Transverse colon (tissue), 4 donors: ENCODE measurements at regions not wholly inside any gene's neighbourhood (a gene's known extent, or its start where the extent isn't known, plus 50 kb on each side); places are given as distances from the start of the nearest gene placed in this dataset.

Source experiments
- DNase-seq: peaks from one replicate; pipeline ENCODE4 v3.0.0-alpha.2; 2019
- H3K27ac ChIP-seq, 4 donors: fragments of 200-600 bp; sonication (generic); 2 replicates each; pipeline ENCODE4 v1.5.1; 2016 to 2018; ENCODE audit warnings: inconsistent platforms in 4 of 4
- H3K27me3 ChIP-seq: fragments of 200-600 bp; sonication (generic); 2 replicates; pipeline ENCODE4 v1.5.1; 2017; ENCODE audit warnings: inconsistent platforms
- H3K36me3 ChIP-seq, 4 donors: fragments of 200-600 bp; sonication (generic); 2 replicates each; pipeline ENCODE4 v1.5.1; 2017 to 2019; ENCODE audit warnings: inconsistent platforms in 4 of 4
- H3K4me1 ChIP-seq, 4 donors: fragments of 200-600 bp; sonication (generic); 2 replicates each; pipeline ENCODE4 v1.5.1; 2017 to 2020; ENCODE audit warnings: inconsistent platforms in 4 of 4
- H3K4me3 ChIP-seq, 4 donors: fragments of 200-600 bp; sonication (generic); 1 replicate in 1 of 4; 2 replicates in 3 of 4; pipeline versions ENCODE4 v1.5.1 to v1.6.1; 2017 to 2019; ENCODE audit warnings: inconsistent platforms in 4 of 4
- H3K9me3 ChIP-seq, 2 donors: fragments of 200-600 bp; sonication (generic); 2 replicates each; pipeline ENCODE4 v1.5.1; 2017 to 2019; ENCODE audit warnings: inconsistent platforms in 2 of 2
- EP300 ChIP-seq: sonication (generic); formaldehyde crosslinking; IDR thresholded peaks from one replicate; pipeline ENCODE4 v1.6.1; 2017; ENCODE audit warnings: antibody characterized with exemption, low read depth
- POLR2A ChIP-seq: fragments of 450-650 bp; IDR thresholded peaks from one replicate; pipeline ENCODE4 v1.6.1; 2016; ENCODE audit warnings: antibody characterized with exemption, mild to moderate bottlenecking, moderate library complexity
- POLR2AphosphoS5 ChIP-seq, 3 donors: sonication (generic); formaldehyde crosslinking; IDR thresholded peaks; one replicate each; pipeline ENCODE4 v1.6.1; 2016; ENCODE audit warnings: antibody characterized with exemption in 3 of 3
- WGBS, 2 donors: methylation state at CpG; one replicate each; pipeline ENCODE4 v1.1.5; 2018; ENCODE audit warnings: low coverage in 1 of 2; 5-methylcytosine and 5-hydroxymethylcytosine counted together
- in situ Hi-C, 4 donors: fragments of 200-750 bp; cut with MboI; loops; one replicate each; pipeline versions ENCODE4 v1.15.0 to v1.15.1; 2017; ENCODE audit warnings: low sequenced_read_pairs in 3 of 4, low pct_ligation_motif_present in 1 of 4, low pct_unique_long_range_greater_than_20kb in 1 of 4
- intact Hi-C: fragments of 100-400 bp; cut with DNase I; formaldehyde crosslinking; loops from one replicate; pipeline ENCODE4 v1.15.1; 2023; ENCODE audit warnings: low total_unique reads
- TF ChIP-seq, protein P1 (sequence below), 5 experiments: fragments of 200-600 bp in 3 of 5; fragments of 450-650 bp in 2 of 5; sonication (generic) in 3 of 5; IDR thresholded peaks; 1 replicate in 2 of 5; 2 replicates in 3 of 5; pipeline ENCODE4 v1.5.1; 2016 to 2017; ENCODE audit warnings: antibody characterized with exemption in 5 of 5, inconsistent platforms in 3 of 5, mild to moderate bottlenecking in 2 of 5, moderate library complexity in 1 of 5

DNA sequence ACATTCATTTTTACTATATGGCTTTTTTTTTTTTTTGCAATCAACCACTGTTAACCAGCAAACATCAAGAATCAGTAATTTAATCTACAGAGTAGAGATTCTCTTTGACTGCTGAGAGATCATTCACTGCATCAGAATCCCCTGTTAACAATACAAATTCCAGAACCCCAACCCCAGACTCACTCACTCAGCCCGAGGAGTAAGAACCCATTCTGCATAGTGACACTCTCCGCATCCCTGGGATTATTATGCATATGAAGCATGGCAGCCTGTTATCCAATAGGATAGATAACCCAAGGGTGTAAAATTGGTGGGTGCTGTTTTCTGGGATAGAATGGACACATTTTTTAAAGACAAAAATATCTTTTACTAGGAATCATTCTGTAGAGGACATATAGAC is 76.3 kb upstream of the CCDC39 start:
- H3K4me3 ChIP-seq, result no peak overlapping the region
- H3K27me3 ChIP-seq, result no peaks in the 10 kb centered on the region
- in situ Hi-C loops, result no loop called here
- H3K27ac ChIP-seq, result no peak overlapping the region
- no peaks in the 10 kb centered on the region for H3K4me1 ChIP-seq
- WGBS, 2 donors, result 64 to 72% methylated on average over 2 of the region's 2 CpGs
- no peak for DNase-seq
- TF ChIP-seq, protein P1, sequence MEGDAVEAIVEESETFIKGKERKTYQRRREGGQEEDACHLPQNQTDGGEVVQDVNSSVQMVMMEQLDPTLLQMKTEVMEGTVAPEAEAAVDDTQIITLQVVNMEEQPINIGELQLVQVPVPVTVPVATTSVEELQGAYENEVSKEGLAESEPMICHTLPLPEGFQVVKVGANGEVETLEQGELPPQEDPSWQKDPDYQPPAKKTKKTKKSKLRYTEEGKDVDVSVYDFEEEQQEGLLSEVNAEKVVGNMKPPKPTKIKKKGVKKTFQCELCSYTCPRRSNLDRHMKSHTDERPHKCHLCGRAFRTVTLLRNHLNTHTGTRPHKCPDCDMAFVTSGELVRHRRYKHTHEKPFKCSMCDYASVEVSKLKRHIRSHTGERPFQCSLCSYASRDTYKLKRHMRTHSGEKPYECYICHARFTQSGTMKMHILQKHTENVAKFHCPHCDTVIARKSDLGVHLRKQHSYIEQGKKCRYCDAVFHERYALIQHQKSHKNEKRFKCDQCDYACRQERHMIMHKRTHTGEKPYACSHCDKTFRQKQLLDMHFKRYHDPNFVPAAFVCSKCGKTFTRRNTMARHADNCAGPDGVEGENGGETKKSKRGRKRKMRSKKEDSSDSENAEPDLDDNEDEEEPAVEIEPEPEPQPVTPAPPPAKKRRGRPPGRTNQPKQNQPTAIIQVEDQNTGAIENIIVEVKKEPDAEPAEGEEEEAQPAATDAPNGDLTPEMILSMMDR (IDR thresholded peaks at IDR 0.05), result no peak
- TF ChIP-seq EP300, result no peak
- no peak for TF ChIP-seq POLR2A
- no peak for TF ChIP-seq POLR2AphosphoS5 (IDR thresholded peaks at IDR 0.05)
- no peaks in the 10 kb centered on the region for H3K36me3 ChIP-seq
- H3K9me3 ChIP-seq, result no peaks in the 10 kb centered on the region
- intact Hi-C loops, result no loop called here

DNA sequence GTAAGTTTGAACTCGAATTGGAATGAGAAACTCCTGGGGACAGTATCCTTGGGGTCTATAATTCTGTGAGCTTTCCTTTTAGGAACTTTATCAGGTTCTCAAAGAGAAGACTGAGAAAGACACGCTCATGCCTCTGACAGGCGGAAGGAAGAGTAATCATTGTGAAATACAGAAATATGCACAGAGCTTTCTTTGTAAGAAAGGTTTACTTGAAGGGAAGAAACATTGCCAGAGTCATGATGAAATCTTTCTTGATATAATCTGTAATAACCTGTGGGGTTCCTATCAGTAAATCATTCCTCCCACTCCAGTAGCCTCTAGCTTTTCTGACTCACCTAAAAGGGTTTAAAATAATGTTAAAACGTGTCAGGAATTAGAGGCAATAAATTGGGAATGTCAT is 83.6 kb upstream of the CCDC39 start:
- in situ Hi-C loops, result no loop called here
- TF ChIP-seq POLR2AphosphoS5 (IDR thresholded peaks at IDR 0.05) (no peak), POLR2A (no peak), EP300 (no peak)
- TF ChIP-seq, protein P1 (IDR thresholded peaks at IDR 0.05), result no peak
- no peak for DNase-seq
- H3K4me3 ChIP-seq, result no peak overlapping the region
- H3K9me3 ChIP-seq, result no peaks in the 10 kb centered on the region
- no peaks in the 10 kb centered on the region for H3K36me3 ChIP-seq
- 52 to 59% methylated on average over 3 to 4 of the region's 4 CpGs for WGBS, 2 donors
- H3K4me1 ChIP-seq, result no peaks in the 10 kb centered on the region
- H3K27ac ChIP-seq, result no peak overlapping the region
- no peaks in the 10 kb centered on the region for H3K27me3 ChIP-seq
- intact Hi-C loops, result no loop called here

DNA sequence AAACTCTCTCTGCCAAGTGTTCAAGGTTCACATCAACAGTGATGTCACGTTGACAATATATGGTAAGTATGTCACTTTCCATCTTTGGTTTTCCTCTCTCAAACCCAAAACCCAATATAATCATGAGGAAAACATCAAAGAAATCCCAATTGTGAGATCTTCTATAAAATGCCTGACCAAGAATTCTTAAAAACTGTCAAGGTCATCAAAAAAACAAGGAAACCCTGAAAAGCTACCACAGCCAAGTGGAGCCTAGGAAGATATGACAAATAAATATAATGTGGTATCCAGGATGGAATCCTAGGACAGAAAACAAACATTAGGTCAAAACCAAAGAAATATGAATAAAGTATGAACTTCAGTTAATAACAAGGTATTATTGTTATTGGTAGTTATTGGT is 85.2 kb upstream of the CCDC39 start:
- H3K27ac ChIP-seq, result no peak overlapping the region
- in situ Hi-C loops (no loop called here), intact Hi-C loops (no loop called here)
- DNase-seq, result no peak
- H3K4me3 ChIP-seq, result no peak overlapping the region
- TF ChIP-seq EP300, result no peak
- no peak for TF ChIP-seq POLR2AphosphoS5 (IDR thresholded peaks at IDR 0.05)
- TF ChIP-seq POLR2A, result no peak
- TF ChIP-seq, protein P1 (IDR thresholded peaks at IDR 0.05), result no peak
- no peaks in the 10 kb centered on the region for H3K27me3 ChIP-seq
- no peaks in the 10 kb centered on the region for H3K9me3 ChIP-seq
- H3K36me3 ChIP-seq, result no peaks in the 10 kb centered on the region
- WGBS, 2 donors, result 67 to 69% methylated on average over 1 of the region's 1 CpG
- H3K4me1 ChIP-seq, result no peaks in the 10 kb centered on the region

DNA sequence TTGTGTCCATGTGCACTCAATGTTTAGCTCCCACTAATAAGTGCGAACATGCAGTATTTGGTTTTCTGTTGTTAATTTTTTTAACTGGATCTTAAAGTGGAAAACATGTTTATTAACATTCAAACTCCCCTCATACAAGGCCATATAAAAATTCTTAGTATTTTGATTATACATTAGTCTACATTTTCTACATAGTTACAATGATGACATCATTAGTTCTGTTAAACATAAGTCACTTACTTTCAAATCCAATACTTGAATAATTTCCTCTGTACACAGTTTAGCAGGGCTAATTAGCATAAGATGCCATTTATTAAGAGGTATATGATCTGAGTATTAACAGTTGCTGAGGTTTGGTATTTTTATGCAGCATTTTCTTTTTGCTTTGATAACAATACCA is 91.3 kb upstream of the CCDC39 start:
- Histone ChIP-seq H3K27ac (no peak overlapping the region), H3K27me3 (no peaks in the 10 kb centered on the region), H3K36me3 (no peaks in the 10 kb centered on the region), H3K9me3 (no peaks in the 10 kb centered on the region), H3K4me1 (no peaks in the 10 kb centered on the region), H3K4me3 (no peak overlapping the region)
- TF ChIP-seq, protein P1 (IDR thresholded peaks at IDR 0.05), result no peak
- TF ChIP-seq POLR2A, result no peak
- in situ Hi-C loops (no loop called here), intact Hi-C loops (no loop called here)
- DNase-seq, result no peak
- 82% methylated on average over 1 of the region's 1 CpG for WGBS, 2 donors
